K562 (cell line): ENCODE measurements at regions not wholly inside any gene's neighbourhood (a gene's known extent, or its start where the extent isn't known, plus 50 kb on each side); places are given as distances from the start of the nearest gene placed in this dataset.

Source experiments
- ARHGAP35 ChIP-seq: fragments of 450-650 bp; IDR thresholded peaks from 2 replicates; pipeline ENCODE4 v1.6.1; 2018; ENCODE audit not compliant: partially characterized antibody
- ARID2 ChIP-seq: fragments of 450-650 bp; IDR thresholded peaks from 2 replicates; pipeline ENCODE4 v1.6.1; 2017; ENCODE audit warnings: antibody characterized with exemption, mild to moderate bottlenecking
- EP400 ChIP-seq: fragments of 450-650 bp; IDR thresholded peaks from 2 replicates; pipeline ENCODE4 v1.6.1; 2017; ENCODE audit warnings: antibody characterized with exemption, mild to moderate bottlenecking, moderate library complexity
- FIP1L1 ChIP-seq: fragments of 200-400 bp; formaldehyde crosslinking; IDR thresholded peaks from 2 replicates; pipeline ENCODE4 v1.6.1; 2018; ENCODE audit warnings: mild to moderate bottlenecking, low read depth, low read length; ENCODE audit not compliant: poor library complexity, severe bottlenecking
- FOXK2 ChIP-seq, 2 experiments: fragments of 450-650 bp; IDR thresholded peaks in 1 of 2; conservative IDR thresholded peaks in 1 of 2; 2 replicates each; pipeline ENCODE4 v1.6.1; 2016; ENCODE audit warnings: low read depth in 2 of 2, mild to moderate bottlenecking in 1 of 2
- FOXP1 ChIP-seq: sonication (generic); formaldehyde crosslinking; IDR thresholded peaks from 2 replicates; pipeline ENCODE4 v1.8.0; 2022; ENCODE audit warnings: mild to moderate bottlenecking, missing genetic modification reagents
- GABPB1 ChIP-seq: sonication (generic); formaldehyde crosslinking; IDR thresholded peaks from 2 replicates; pipeline ENCODE4 v1.8.0; 2022; ENCODE audit warnings: mild to moderate bottlenecking, missing genetic modification reagents
- HNRNPH1 ChIP-seq: fragments of 200-400 bp; formaldehyde crosslinking; optimal IDR thresholded peaks from 2 replicates; pipeline ENCODE3; 2017; ENCODE audit warnings: low read depth, mild to moderate bottlenecking, low read length, moderate library complexity
- IFI16 ChIP-seq: fragments of 250-450 bp; sonication (Bioruptor Pico); IDR thresholded peaks from 2 replicates; pipeline ENCODE4 v2.1.2; 2022; ENCODE audit warnings: mild to moderate bottlenecking, inconsistent platforms
- KAT8 ChIP-seq: fragments of 450-650 bp; IDR thresholded peaks from 2 replicates; pipeline ENCODE4 v1.6.1; 2016; ENCODE audit warnings: low read depth, mild to moderate bottlenecking
- KLF1 ChIP-seq: fragments of 450-650 bp; IDR thresholded peaks from 2 replicates; pipeline ENCODE4 v1.6.1; 2016; ENCODE audit warnings: missing genetic modification characterization, missing compliant biosample characterization
- MEF2D ChIP-seq: conservative IDR thresholded peaks from 2 replicates; pipeline ENCODE4 v1.6.1; 2016; ENCODE audit warnings: low read depth, missing genetic modification characterization, missing compliant biosample characterization
- PHB ChIP-seq: fragments of 250-450 bp; sonication (Bioruptor Pico); IDR thresholded peaks from 2 replicates; pipeline ENCODE4 v1.5.0; 2021
- SMARCC2 ChIP-seq: fragments of 450-650 bp; IDR thresholded peaks from 2 replicates; pipeline ENCODE4 v1.6.1; 2017; ENCODE audit warnings: antibody characterized with exemption, moderate library complexity, mild to moderate bottlenecking, low read depth
- TARDBP ChIP-seq: fragments of 450-650 bp; IDR thresholded peaks from 2 replicates; pipeline ENCODE4 v1.6.1; 2016
- TCF7L2 ChIP-seq: fragments of 150-350 bp; IDR thresholded peaks from 2 replicates; pipeline ENCODE4 v1.6.1; 2016; ENCODE audit warnings: low read depth, mild to moderate bottlenecking, low read length, moderate library complexity
- TCFL5 ChIP-seq: fragments of 250-450 bp; sonication (Bioruptor Pico); conservative IDR thresholded peaks from 2 replicates; pipeline ENCODE4 v1.6.1; 2021; ENCODE audit warnings: mild to moderate bottlenecking, moderate library complexity, matching md5 sums
- ZBTB1 ChIP-seq: sonication (generic); formaldehyde crosslinking; IDR thresholded peaks from 2 replicates; pipeline ENCODE4 v1.8.1; 2023; ENCODE audit warnings: missing genetic modification reagents, low read depth, mild to moderate bottlenecking, borderline replicate concordance
- ZNF76 ChIP-seq: fragments of 250-450 bp; sonication (Bioruptor Pico); IDR thresholded peaks from 2 replicates; pipeline ENCODE4 v1.4.0; 2020; ENCODE audit warnings: mild to moderate bottlenecking, moderate library complexity, borderline replicate concordance
- TF ChIP-seq, protein P1 (sequence below): fragments of 250-450 bp; sonication (Bioruptor Pico); IDR thresholded peaks from 2 replicates; pipeline ENCODE4 v1.5.0; 2021; ENCODE audit warnings: mild to moderate bottlenecking, borderline replicate concordance
- TF ChIP-seq, protein P2 (sequence below): fragments of 250-450 bp; sonication (Bioruptor Pico); IDR thresholded peaks from 2 replicates; pipeline ENCODE4 v1.4.0; 2020
- TF ChIP-seq, protein P3 (sequence below): sonication (generic); formaldehyde crosslinking; IDR thresholded peaks from 2 replicates; pipeline ENCODE4 v1.8.0; 2022; ENCODE audit warnings: mild to moderate bottlenecking, missing genetic modification reagents
- TF ChIP-seq, protein P4 (sequence below): fragments of 250-450 bp; sonication (Bioruptor Pico); IDR thresholded peaks from 2 replicates; pipeline ENCODE4 v1.5.0; 2021

GRCh38 chr7:87003872-87004798 lies 55.3 kb downstream of the ELAPOR2 start (continued):
- TF ChIP-seq, protein P1, sequence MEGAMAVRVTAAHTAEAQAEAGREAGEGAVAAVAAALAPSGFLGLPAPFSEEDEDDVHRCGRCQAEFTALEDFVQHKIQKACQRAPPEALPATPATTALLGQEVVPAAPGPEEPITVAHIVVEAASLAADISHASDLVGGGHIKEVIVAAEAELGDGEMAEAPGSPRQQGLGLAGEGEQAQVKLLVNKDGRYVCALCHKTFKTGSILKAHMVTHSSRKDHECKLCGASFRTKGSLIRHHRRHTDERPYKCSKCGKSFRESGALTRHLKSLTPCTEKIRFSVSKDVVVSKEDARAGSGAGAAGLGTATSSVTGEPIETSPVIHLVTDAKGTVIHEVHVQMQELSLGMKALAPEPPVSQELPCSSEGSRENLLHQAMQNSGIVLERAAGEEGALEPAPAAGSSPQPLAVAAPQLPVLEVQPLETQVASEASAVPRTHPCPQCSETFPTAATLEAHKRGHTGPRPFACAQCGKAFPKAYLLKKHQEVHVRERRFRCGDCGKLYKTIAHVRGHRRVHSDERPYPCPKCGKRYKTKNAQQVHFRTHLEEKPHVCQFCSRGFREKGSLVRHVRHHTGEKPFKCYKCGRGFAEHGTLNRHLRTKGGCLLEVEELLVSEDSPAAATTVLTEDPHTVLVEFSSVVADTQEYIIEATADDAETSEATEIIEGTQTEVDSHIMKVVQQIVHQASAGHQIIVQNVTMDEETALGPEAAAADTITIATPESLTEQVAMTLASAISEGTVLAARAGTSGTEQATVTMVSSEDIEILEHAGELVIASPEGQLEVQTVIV (CRISPR knock-in tag): no peak
- no peak for TF ChIP-seq ZNF76
- TF ChIP-seq KLF1: no peak
- peak; percentile 40; the same call in 1 of the 2 replicates for TF ChIP-seq EP400
- no peak for TF ChIP-seq IFI16 (CRISPR knock-in tag)
- TF ChIP-seq SMARCC2: no peak
- TF ChIP-seq ZBTB1 (CRISPR knock-in tag): no peak
- no peak for TF ChIP-seq FOXP1 (CRISPR knock-in tag)
- TF ChIP-seq TCFL5 (CRISPR knock-in tag): no peak
- no peak for TF ChIP-seq KAT8
- no peak for TF ChIP-seq PHB (CRISPR knock-in tag)
- TF ChIP-seq ARID2: no peak
- no peak for TF ChIP-seq TCF7L2
- TF ChIP-seq GABPB1: no peak
- TF ChIP-seq, protein P2, sequence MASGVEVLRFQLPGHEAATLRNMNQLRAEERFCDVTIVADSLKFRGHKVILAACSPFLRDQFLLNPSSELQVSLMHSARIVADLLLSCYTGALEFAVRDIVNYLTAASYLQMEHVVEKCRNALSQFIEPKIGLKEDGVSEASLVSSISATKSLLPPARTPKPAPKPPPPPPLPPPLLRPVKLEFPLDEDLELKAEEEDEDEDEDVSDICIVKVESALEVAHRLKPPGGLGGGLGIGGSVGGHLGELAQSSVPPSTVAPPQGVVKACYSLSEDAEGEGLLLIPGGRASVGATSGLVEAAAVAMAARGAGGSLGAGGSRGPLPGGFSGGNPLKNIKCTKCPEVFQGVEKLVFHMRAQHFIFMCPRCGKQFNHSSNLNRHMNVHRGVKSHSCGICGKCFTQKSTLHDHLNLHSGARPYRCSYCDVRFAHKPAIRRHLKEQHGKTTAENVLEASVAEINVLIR (CRISPR knock-in tag): peak; percentile 67
- no peak for TF ChIP-seq MEF2D
- TF ChIP-seq FOXK2 (conservative IDR thresholded peaks at IDR 0.05 in 1 of 2, IDR thresholded peaks at IDR 0.05 in 1 of 2; ENCODE audit: low read depth in 2 of 2): peak; percentile 82
- TF ChIP-seq FIP1L1: no peak
- no peak for TF ChIP-seq HNRNPH1
- no peak for TF ChIP-seq ARHGAP35
- no peak for TF ChIP-seq TARDBP
- TF ChIP-seq, protein P3, sequence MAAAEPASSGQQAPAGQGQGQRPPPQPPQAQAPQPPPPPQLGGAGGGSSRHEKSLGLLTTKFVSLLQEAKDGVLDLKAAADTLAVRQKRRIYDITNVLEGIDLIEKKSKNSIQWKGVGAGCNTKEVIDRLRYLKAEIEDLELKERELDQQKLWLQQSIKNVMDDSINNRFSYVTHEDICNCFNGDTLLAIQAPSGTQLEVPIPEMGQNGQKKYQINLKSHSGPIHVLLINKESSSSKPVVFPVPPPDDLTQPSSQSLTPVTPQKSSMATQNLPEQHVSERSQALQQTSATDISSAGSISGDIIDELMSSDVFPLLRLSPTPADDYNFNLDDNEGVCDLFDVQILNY (CRISPR knock-in tag): peak; percentile 51; the same call in 1 of the 2 replicates
- TF ChIP-seq, protein P4, sequence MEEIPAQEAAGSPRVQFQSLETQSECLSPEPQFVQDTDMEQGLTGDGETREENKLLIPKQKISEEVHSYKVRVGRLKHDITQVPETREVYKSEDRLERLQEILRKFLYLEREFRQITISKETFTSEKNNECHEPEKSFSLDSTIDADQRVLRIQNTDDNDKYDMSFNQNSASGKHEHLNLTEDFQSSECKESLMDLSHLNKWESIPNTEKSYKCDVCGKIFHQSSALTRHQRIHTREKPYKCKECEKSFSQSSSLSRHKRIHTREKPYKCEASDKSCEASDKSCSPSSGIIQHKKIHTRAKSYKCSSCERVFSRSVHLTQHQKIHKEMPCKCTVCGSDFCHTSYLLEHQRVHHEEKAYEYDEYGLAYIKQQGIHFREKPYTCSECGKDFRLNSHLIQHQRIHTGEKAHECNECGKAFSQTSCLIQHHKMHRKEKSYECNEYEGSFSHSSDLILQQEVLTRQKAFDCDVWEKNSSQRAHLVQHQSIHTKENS (CRISPR knock-in tag): no peak
